ENCODE measurements at regions not wholly inside any gene's neighbourhood (a gene's known extent, or its start where the extent isn't known, plus 50 kb on each side); places are given as distances from the start of the nearest gene placed in this dataset.

GRCh38 chr2:147715807-147716206 lies 129.0 kb upstream of the ACVR2A start (continued):
- no peak for TF ChIP-seq ZBTB6 (tag by site-specific recombination; IDR thresholded peaks at IDR 0.05)
- no peak for TF ChIP-seq ZBTB11 (tag by site-specific recombination; conservative IDR thresholded peaks at IDR 0.05; ENCODE audit: low read depth)
- TF ChIP-seq KLF17 (tag by site-specific recombination; IDR thresholded peaks at IDR 0.05), result no peak

- TF ChIP-seq PRDM4 (tag by site-specific recombination; IDR thresholded peaks at IDR 0.05), result no peak
- no peak for TF ChIP-seq ZNF76 (tag by site-specific recombination; IDR thresholded peaks at IDR 0.05; ENCODE audit: borderline replicate concordance, low read depth)
- TF ChIP-seq SETDB1 (IDR thresholded peaks at IDR 0.05; ENCODE audit: insufficient read length, low read length), result no peak
- no peak for TF ChIP-seq ZBTB1 (tag by site-specific recombination; IDR thresholded peaks at IDR 0.05)
- no peak for TF ChIP-seq HOXC10 (CRISPR knock-in tag; IDR thresholded peaks at IDR 0.05)
- TF ChIP-seq ZFP69B (tag by site-specific recombination; IDR thresholded peaks at IDR 0.05), result no peak
- no peak for TF ChIP-seq ZNF112 (tag by site-specific recombination; IDR thresholded peaks at IDR 0.05)
- TF ChIP-seq SALL2 (tag by site-specific recombination; IDR thresholded peaks at IDR 0.05; ENCODE audit: borderline replicate concordance), result no peak
- TF ChIP-seq ZNF157 (tag by site-specific recombination; IDR thresholded peaks at IDR 0.05), result no peak
- TF ChIP-seq ZNF274 (IDR thresholded peaks at IDR 0.05; ENCODE audit: low read length), result no peak
- no peak for TF ChIP-seq ZNF274 (tag by site-specific recombination; IDR thresholded peaks at IDR 0.05; ENCODE audit: borderline replicate concordance)
- no peak for TF ChIP-seq ZNF324 (tag by site-specific recombination; IDR thresholded peaks at IDR 0.05)
- no peak for TF ChIP-seq ZNF140 (tag by site-specific recombination; IDR thresholded peaks at IDR 0.05)
- TF ChIP-seq ZNF514 (tag by site-specific recombination; IDR thresholded peaks at IDR 0.05), result no peak
- no peak for TF ChIP-seq ZNF292 (tag by site-specific recombination; IDR thresholded peaks at IDR 0.05; ENCODE audit: borderline replicate concordance, low read depth)
- no peak for TF ChIP-seq ZNF513 (tag by site-specific recombination; IDR thresholded peaks at IDR 0.05)
- TF ChIP-seq ZFP37 (tag by site-specific recombination; IDR thresholded peaks at IDR 0.05), result no peak
- Histone ChIP-seq H3K27ac (ENCODE audit: extremely low read depth, low read depth, low read length) (no peak overlapping the region), H3K4me3 (ENCODE audit: low read depth, low read length) (no peak overlapping the region), H3K4me1 (ENCODE audit: control insufficient read depth, insufficient read depth, low read length) (no peaks in the 10 kb centered on the region), H3K36me3 (ENCODE audit: control insufficient read depth in 2 of 2, insufficient read depth in 1 of 2, low read length in 2 of 2) (no peaks in the 10 kb centered on the region), H3K9me3 (ENCODE audit: control insufficient read depth, insufficient read depth, low read depth, low read length) (no peaks in the 10 kb centered on the region)
- POLR2A ChIA-PET, result no interaction called here
- CTCF ChIA-PET, result no interaction called here
These were observed 130.2 kb upstream of the ACVR2A start for GRCh38 chr2:147714582-147714981.

Data from HEK293 (cell line).